CD4-positive, alpha-beta T cell (primary cell): ENCODE measurements at regions not wholly inside any gene's neighbourhood (a gene's known extent, or its start where the extent isn't known, plus 50 kb on each side); places are given as distances from the start of the nearest gene placed in this dataset.

Source experiments
- ATAC-seq: fragments of 200-7000 bp; cut with Tn5 transposase; one replicate; pipeline ENCODE4 v1.10.0; 2022; ENCODE audit warnings: mild to moderate bottlenecking; ENCODE audit not compliant: poor library complexity
- CTCF ChIA-PET: fragments of 350-600 bp; sonication (Branson Sonifier 250); formaldehyde crosslinking; loops from one replicate; lab custom pipeline; 2021; ENCODE audit warnings: antibody characterized with exemption, inconsistent platforms; lab: Charles Lee
- POLR2A ChIA-PET: fragments of 350-600 bp; sonication (Branson Sonifier 250); formaldehyde crosslinking; loops from one replicate; lab custom pipeline; 2021; ENCODE audit warnings: antibody characterized with exemption, inconsistent platforms; lab: Charles Lee
- DNase-seq, 14 experiments: peaks; one replicate each; pipeline ENCODE4 v3.0.0-alpha.2; 2013 to 2020; ENCODE audit warnings: mixed read lengths in 2 of 14
- H3K27ac ChIP-seq, 2 donors: one replicate each; pipeline versions ENCODE4 v1.5.1 to v1.7.0; 2013; ENCODE audit warnings: low read length in 2 of 2, low read depth in 1 of 2, mild to moderate bottlenecking in 1 of 2
- H3K27me3 ChIP-seq, 2 experiments: 1 replicate in 1 of 2; 2 replicates in 1 of 2; pipeline versions ENCODE4 v1.6.1 to v1.7.0; 2013; ENCODE audit warnings: low read length in 2 of 2, control low read depth in 1 of 2, mild to moderate bottlenecking in 1 of 2, moderate library complexity in 1 of 2; ENCODE audit not compliant: insufficient read depth in 2 of 2, control insufficient read depth in 1 of 2
- H3K36me3 ChIP-seq: one replicate; pipeline ENCODE4 v1.6.1; 2013; ENCODE audit warnings: low read length, control low read depth; ENCODE audit not compliant: insufficient read depth
- H3K4me1 ChIP-seq: one replicate; pipeline ENCODE4 v1.6.1; 2013; ENCODE audit warnings: low read length, control low read depth; ENCODE audit not compliant: insufficient read depth
- H3K4me3 ChIP-seq: one replicate; pipeline ENCODE4 v1.5.1; 2013; ENCODE audit warnings: mild to moderate bottlenecking, low read length, moderate library complexity
- H3K9me3 ChIP-seq, 2 experiments: 1 replicate in 1 of 2; 2 replicates in 1 of 2; pipeline versions ENCODE4 v1.6.1 to v1.7.0; 2013; ENCODE audit warnings: low read length in 2 of 2, mild to moderate bottlenecking in 2 of 2, control low read depth in 1 of 2, moderate library complexity in 1 of 2; ENCODE audit not compliant: control insufficient read depth in 1 of 2, insufficient read depth in 1 of 2
- H3K27ac Mint-ChIP-seq: one replicate; pipeline ENCODE4 v1.8.0; 2020; ENCODE audit warnings: mixed read lengths
- H3K27me3 Mint-ChIP-seq: one replicate; pipeline ENCODE4 v1.8.0; 2021; ENCODE audit warnings: mixed read lengths
- H3K36me3 Mint-ChIP-seq: one replicate; pipeline ENCODE4 v1.8.0; 2021; ENCODE audit warnings: low read depth, mixed read lengths
- H3K4me1 Mint-ChIP-seq: one replicate; pipeline ENCODE4 v1.8.0; 2021; ENCODE audit warnings: low read depth, mixed read lengths
- H3K4me3 Mint-ChIP-seq: one replicate; pipeline ENCODE4 v1.8.0; 2020; ENCODE audit warnings: mild to moderate bottlenecking, mixed read lengths
- H3K9me3 Mint-ChIP-seq: one replicate; pipeline ENCODE4 v1.8.0; 2020; ENCODE audit warnings: mixed read lengths
- CTCF ChIP-seq: fragments of 200-600 bp; IDR thresholded peaks from one replicate; pipeline ENCODE4 v1.8.0; 2022; ENCODE audit warnings: antibody characterized with exemption, mild to moderate bottlenecking
- intact Hi-C, 2 experiments: fragments of 100-400 bp; cut with DNase I in 1 of 2; cut with micrococcal nuclease in 1 of 2; formaldehyde crosslinking; loops; one replicate each; pipeline versions ENCODE4 v1.15.1 to v1.9.0; 2023 to 2025; cut with DNase I, micrococcal nuclease

GRCh38 chr6:156589281-156589680 lies 187.9 kb upstream of the ARID1B start:
- Histone ChIP-seq H3K36me3 (no peaks in the 10 kb centered on the region), H3K4me3 (no peak overlapping the region), H3K4me1 (no peaks in the 10 kb centered on the region), H3K27me3 (peaks cover 0 to 3% of the 10 kb centered on the region in 2 experiments), H3K27ac (no peak overlapping the region), H3K9me3 (no peaks in the 10 kb centered on the region)
- Mint-ChIP-seq H3K9me3 (no peaks in the 10 kb centered on the region), H3K27ac (no peak overlapping the region), H3K27me3 (no peaks in the 10 kb centered on the region), H3K36me3 (no peaks in the 10 kb centered on the region), H3K4me1 (no peaks in the 10 kb centered on the region), H3K4me3 (no peak overlapping the region)
- DNase-seq (no peak), ATAC-seq (no peak)
- CTCF ChIA-PET, result no interaction called here
- no peak for TF ChIP-seq CTCF
- POLR2A ChIA-PET, result no interaction called here
- intact Hi-C loops, result no loop called here

GRCh38 chr6:156587751-156588301 lies 189.4 kb upstream of the ARID1B start:
- Mint-ChIP-seq H3K27ac (no peak overlapping the region), H3K4me3 (no peak overlapping the region), H3K36me3 (no peaks in the 10 kb centered on the region), H3K27me3 (no peaks in the 10 kb centered on the region), H3K4me1 (no peaks in the 10 kb centered on the region), H3K9me3 (no peaks in the 10 kb centered on the region)
- Histone ChIP-seq H3K4me1 (no peaks in the 10 kb centered on the region), H3K27ac (no peak overlapping the region), H3K36me3 (no peaks in the 10 kb centered on the region), H3K27me3 (peaks cover 0 to 3% of the 10 kb centered on the region in 2 experiments), H3K9me3 (no peaks in the 10 kb centered on the region), H3K4me3 (no peak overlapping the region)
- no peak for ATAC-seq
- no peak for DNase-seq
- intact Hi-C loops, result no loop called here
- TF ChIP-seq CTCF, result no peak
- POLR2A ChIA-PET, result no interaction called here
- CTCF ChIA-PET, result interaction anchor here (1.4 kb wide), 1 partner anchor 10 kb away, joined by 3 read pairs; no protein-coding TSS in a partner anchor

- Histone ChIP-seq H3K4me3 (no peak overlapping the region), H3K27me3 (peaks cover 0 to 3% of the 10 kb centered on the region in 2 experiments), H3K9me3 (no peaks in the 10 kb centered on the region), H3K36me3 (no peaks in the 10 kb centered on the region), H3K4me1 (no peaks in the 10 kb centered on the region), H3K27ac (no peak overlapping the region)
- no peaks in the 10 kb centered on the region for H3K9me3 Mint-ChIP-seq
- DNase-seq (no peak), ATAC-seq (no peak)
- H3K36me3 Mint-ChIP-seq, result no peaks in the 10 kb centered on the region
- no peak overlapping the region for H3K27ac Mint-ChIP-seq
- TF ChIP-seq CTCF, result no peak
- no peaks in the 10 kb centered on the region for H3K4me1 Mint-ChIP-seq
- intact Hi-C loops, result no loop called here
- no peaks in the 10 kb centered on the region for H3K27me3 Mint-ChIP-seq
- no peak overlapping the region for H3K4me3 Mint-ChIP-seq
- CTCF ChIA-PET, result no interaction called here
- POLR2A ChIA-PET, result no interaction called here
Observed at GRCh38 chr6:156587071-156587470, 190.1 kb upstream of the ARID1B start.
